Bronchial epithelial cell (primary cell): ENCODE measurements at regions not wholly inside any gene's neighbourhood (a gene's known extent, or its start where the extent isn't known, plus 50 kb on each side); places are given as distances from the start of the nearest gene placed in this dataset.

Experiments
- DNase-seq: peaks from one replicate; pipeline ENCODE4 v3.0.0-alpha.2; 2010; ENCODE audit warnings: low read depth
- FAIRE-seq: peaks from 2 replicates; lab custom pipeline; 2011; peaks lifted over from hg19 to GRCh38; lab: Jason Lieb, UNC
- H3K27me3 ChIP-seq: 2 replicates; pipeline ENCODE4 v1.5.1; 2011; ENCODE audit warnings: low read length; ENCODE audit not compliant: control insufficient read depth, insufficient read depth
- H3K36me3 ChIP-seq: 2 replicates; pipeline ENCODE4 v1.5.1; 2011; ENCODE audit warnings: low read length; ENCODE audit not compliant: control insufficient read depth, insufficient read depth
- H3K4me3 ChIP-seq: 2 replicates; pipeline ENCODE4 v1.5.1; 2011; ENCODE audit warnings: mild to moderate bottlenecking, low read depth, low read length, control low read depth
- CTCF ChIP-seq: IDR thresholded peaks from 2 replicates; pipeline ENCODE4 v1.5.1; 2011; ENCODE audit warnings: mild to moderate bottlenecking, moderate library complexity, low read length, control low read depth, inconsistent platforms; ENCODE audit not compliant: insufficient read depth, severe bottlenecking

GRCh38 chr2:219918254-219918653, 290.8 kb downstream of the SLC4A3 start:
- Histone ChIP-seq H3K36me3 (no peaks in the 10 kb centered on the region), H3K4me3 (no peak overlapping the region), H3K27me3 (no peaks in the 10 kb centered on the region)
- TF ChIP-seq CTCF, result no peak
- DNase-seq, result no peak
- FAIRE-seq, result no peak

- Histone ChIP-seq H3K36me3 (no peaks in the 10 kb centered on the region), H3K4me3 (no peak overlapping the region), H3K27me3 (no peaks in the 10 kb centered on the region)
- DNase-seq (no peak), FAIRE-seq (no peak)
- TF ChIP-seq CTCF, result no peak
Observed at GRCh38 chr2:219918944-219919343, 291.5 kb downstream of the SLC4A3 start.

- FAIRE-seq, result no peak
- no peak overlapping the region for H3K4me3 ChIP-seq
- DNase-seq, result no peak
- no peak for TF ChIP-seq CTCF
- no peaks in the 10 kb centered on the region for H3K27me3 ChIP-seq
- no peaks in the 10 kb centered on the region for H3K36me3 ChIP-seq
Observed at GRCh38 chr2:219919506-219919905, 292.1 kb downstream of the SLC4A3 start.

- no peak for TF ChIP-seq CTCF
- no peak for FAIRE-seq
- no peaks in the 10 kb centered on the region for H3K27me3 ChIP-seq
- no peak overlapping the region for H3K4me3 ChIP-seq
- H3K36me3 ChIP-seq, result no peaks in the 10 kb centered on the region
- no peak for DNase-seq
Observed at GRCh38 chr2:219929835-219930234, 302.4 kb downstream of the SLC4A3 start.

GRCh38 chr2:219939647-219940046, 312.2 kb downstream of the SLC4A3 start:
- no peaks in the 10 kb centered on the region for H3K36me3 ChIP-seq
- no peaks in the 10 kb centered on the region for H3K27me3 ChIP-seq
- no peak for DNase-seq
- FAIRE-seq, result no peak
- no peak overlapping the region for H3K4me3 ChIP-seq
- no peak for TF ChIP-seq CTCF

GRCh38 chr2:219944866-219945265, 317.4 kb downstream of the SLC4A3 start:
- Histone ChIP-seq H3K27me3 (no peaks in the 10 kb centered on the region), H3K4me3 (no peak overlapping the region), H3K36me3 (no peaks in the 10 kb centered on the region)
- no peak for FAIRE-seq
- DNase-seq, result no peak
- no peak for TF ChIP-seq CTCF
